ENCODE measurements at regions not wholly inside any gene's neighbourhood (a gene's known extent, or its start where the extent isn't known, plus 50 kb on each side); places are given as distances from the start of the nearest gene placed in this dataset.

DNA sequence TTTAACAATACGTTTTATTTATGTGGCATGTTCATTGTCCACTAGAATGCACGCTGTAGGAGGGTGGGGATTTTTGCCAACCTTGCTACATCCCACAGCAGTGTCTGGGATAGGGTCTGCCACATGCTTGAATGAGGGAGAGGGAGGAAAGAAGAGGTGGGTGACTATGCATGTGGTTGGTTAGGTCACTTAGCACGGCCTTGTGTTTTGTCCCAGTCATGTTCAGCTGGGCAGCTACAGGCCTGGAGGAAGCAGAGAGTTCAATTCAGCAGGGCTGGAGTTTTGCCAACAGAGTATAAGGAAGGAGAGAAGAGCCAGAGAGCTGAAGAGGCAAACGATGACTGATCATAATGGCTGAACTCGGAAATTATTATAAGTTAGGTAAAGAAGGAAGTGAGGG is 268.4 kb upstream of the NSMCE3 start:
- Histone ChIP-seq H3K23ac (ENCODE audit: insufficient read length) (no peak overlapping the region), H2BK12ac (ENCODE audit: low read depth, low read length) (no peak overlapping the region), H4K91ac (replicated peaks; ENCODE audit: insufficient read length, low read length) (no peak overlapping the region), H2BK20ac (ENCODE audit: low read length) (no peak overlapping the region), H3K79me1 (ENCODE audit: low read depth, low read length) (no peaks in the 10 kb centered on the region; the same call in 1 of the 2 replicates), H3K9ac (replicated peaks in 1 of 4; ENCODE audit: extremely low read depth in 1 of 4, low read depth in 3 of 4, low read length in 3 of 4) (no peak overlapping the region), H3K23me2 (ENCODE audit: low read depth, low read length) (no peaks in the 10 kb centered on the region; the same call in 1 of the 2 replicates), H2AK5ac (ENCODE audit: low read depth, low read length) (0 out of 2 replicates have a peak overlapping the region, but pooled peaks have one; percentile 53), H3K27me3 (replicated peaks in 1 of 4; ENCODE audit: control insufficient read depth in 3 of 4, extremely low read depth in 1 of 4, insufficient read depth in 3 of 4, low read length in 3 of 4) (no peaks in the 10 kb centered on the region), H3K14ac (ENCODE audit: insufficient read length) (no peak overlapping the region), H3K4me1 (replicated peaks in 1 of 4; ENCODE audit: control insufficient read depth in 3 of 4, insufficient read depth in 4 of 4, low read length in 3 of 4) (peaks cover 2 to 13% (median 4%) of the 10 kb centered on the region in 4 experiments; a peak in 5 of 7 replicates), H3K36me3 (ENCODE audit: control insufficient read depth in 2 of 4, insufficient read depth in 4 of 4, low read length in 3 of 4) (no peaks in the 10 kb centered on the region; a peak in 1 of 8 replicates), H4K5ac (ENCODE audit: insufficient read length, low read depth, low read length) (no peak overlapping the region), H3K9me3 (ENCODE audit: insufficient read depth in 2 of 2, low read depth in 1 of 2, low read length in 1 of 2) (no peaks in the 10 kb centered on the region), H3K4me2 (ENCODE audit: insufficient read depth in 1 of 2, low read depth in 2 of 2, low read length in 2 of 2) (no peak overlapping the region), H2BK5ac (ENCODE audit: low read depth, low read length) (peak overlapping the region; percentile 32; the same call in 1 of the 2 replicates), H2BK15ac (ENCODE audit: low read length) (no peak overlapping the region), H4K20me1 (replicated peaks in 1 of 2; ENCODE audit: control insufficient read depth in 1 of 2, insufficient read depth in 2 of 2, low read length in 2 of 2) (peaks cover 0 to 2% of the 10 kb centered on the region in 2 experiments), H3K56ac (replicated peaks; ENCODE audit: insufficient read length, low read depth, low read length) (no peak overlapping the region), H3K4ac (replicated peaks; ENCODE audit: insufficient read length, low read depth, low read length) (no peak overlapping the region), H2AFZ (ENCODE audit: low read length) (no peak overlapping the region), H3K27ac (ENCODE audit: low read depth, low read length) (no peak overlapping the region), H3K18ac (ENCODE audit: extremely low read depth, low read length) (no peak overlapping the region), H4K8ac (ENCODE audit: extremely low read depth, insufficient read depth, low read length) (no peak overlapping the region), H2BK120ac (replicated peaks; ENCODE audit: low read depth, low read length) (no peak overlapping the region), H3K79me2 (ENCODE audit: control insufficient read depth in 1 of 2, insufficient read depth in 2 of 2, low read length in 2 of 2) (peaks cover 0 to 8% of the 10 kb centered on the region in 2 experiments; a peak in 1 of 4 replicates), H3K4me3 (ENCODE audit: extremely low read depth in 1 of 4, insufficient read depth in 2 of 4, low read depth in 3 of 4, low read length in 4 of 4) (no peak overlapping the region)
- no peak for FAIRE-seq
- TF ChIP-seq SP2 (IDR thresholded peaks at IDR 0.05; ENCODE audit: low read length) = no peak
- ChIA-PET POLR2A (ENCODE audit: partially characterized antibody) (no interaction called here), CTCF (ENCODE audit: partially characterized antibody) (no interaction called here)
- DNase-seq (ENCODE audit: low read depth in 1 of 2, low spot score in 2 of 2) = no peak
- WGBS, 2 experiments (ENCODE audit: extremely low coverage in 1 of 2, insufficient coverage in 1 of 2, insufficient read length in 1 of 2, insufficient replicate concordance in 2 of 2, low coverage in 1 of 2, low lambda C conversion rate in 2 of 2, missing lambda C conversion rate in 1 of 2) = 80% methylated on average over 5 of the region's 5 CpGs; no CpG with 5 or more reads in 1 of the 2 experiments

Data from H1 (cell line).